ENCODE measurements at regions not wholly inside any gene's neighbourhood (a gene's known extent, or its start where the extent isn't known, plus 50 kb on each side); places are given as distances from the start of the nearest gene placed in this dataset.
A peak's percentile ranks its signal among the peaks of the same experiment; 100 is the strongest.

DNA sequence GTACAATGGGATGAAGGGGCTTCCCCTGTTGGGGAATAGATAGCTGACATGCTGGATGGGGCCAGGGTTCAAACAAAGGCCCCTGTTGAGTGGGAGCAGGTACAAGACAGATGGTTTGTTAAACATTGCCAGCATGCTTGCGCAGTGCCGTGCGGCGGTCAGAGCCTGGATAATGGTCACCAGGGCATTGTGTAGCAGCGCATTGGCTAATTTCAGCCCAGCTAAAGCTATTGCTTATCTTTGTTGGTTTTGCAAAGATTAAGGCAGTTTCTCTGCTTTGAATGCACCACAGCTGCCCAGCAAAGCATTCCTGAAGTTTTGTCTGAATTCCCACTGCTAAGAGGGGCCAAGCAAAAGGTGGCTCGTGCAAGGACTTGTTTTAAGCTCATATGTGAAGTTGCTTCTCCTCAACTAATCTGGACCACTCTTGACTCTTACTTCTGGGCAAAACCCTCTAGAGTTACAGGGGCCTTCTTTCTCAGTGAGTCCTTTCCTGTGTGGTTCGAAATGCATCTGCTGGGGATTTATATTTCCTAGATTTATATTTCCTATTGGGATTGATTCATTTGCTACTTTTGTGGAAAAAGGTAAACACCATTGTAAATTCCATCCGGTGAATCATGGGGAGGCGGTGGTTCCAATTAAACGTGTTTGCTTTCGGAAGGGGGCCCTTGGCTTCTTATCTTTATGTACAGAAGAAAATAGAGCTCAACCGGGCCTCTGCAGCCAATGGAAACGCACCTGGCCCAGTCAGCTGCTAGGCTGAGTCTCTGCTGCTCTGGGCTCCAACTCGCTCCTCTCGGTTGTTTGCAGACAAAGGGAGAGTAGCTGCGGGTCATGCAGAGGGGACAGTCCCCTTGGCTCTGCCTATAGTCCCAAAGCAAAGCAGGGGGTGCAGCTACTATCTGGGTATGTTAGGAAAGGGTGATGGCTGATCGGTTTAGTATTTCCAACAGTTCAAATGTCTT is 72.1 kb downstream of the FOXA2 start (continued):
- TF ChIP-seq, protein P1, sequence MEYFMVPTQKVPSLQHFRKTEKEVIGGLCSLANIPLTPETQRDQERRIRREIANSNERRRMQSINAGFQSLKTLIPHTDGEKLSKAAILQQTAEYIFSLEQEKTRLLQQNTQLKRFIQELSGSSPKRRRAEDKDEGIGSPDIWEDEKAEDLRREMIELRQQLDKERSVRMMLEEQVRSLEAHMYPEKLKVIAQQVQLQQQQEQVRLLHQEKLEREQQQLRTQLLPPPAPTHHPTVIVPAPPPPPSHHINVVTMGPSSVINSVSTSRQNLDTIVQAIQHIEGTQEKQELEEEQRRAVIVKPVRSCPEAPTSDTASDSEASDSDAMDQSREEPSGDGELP (CRISPR knock-in tag; IDR thresholded peaks at IDR 0.05; ENCODE audit: borderline replicate concordance): peak; percentile 67; the same call in 1 of the 2 replicates
- TF ChIP-seq HLTF (IDR thresholded peaks at IDR 0.05) (no peak), PTRF (tag; IDR thresholded peaks at IDR 0.05) (no peak), HDGF (IDR thresholded peaks at IDR 0.05) (no peak), PHF8 (IDR thresholded peaks at IDR 0.05; ENCODE audit: borderline replicate concordance, low read length) (no peak), ZNF445 (CRISPR knock-in tag; IDR thresholded peaks at IDR 0.05; ENCODE audit: low read depth) (no peak), FOSL1 (tag; conservative IDR thresholded peaks at IDR 0.05) (peak; percentile 42), LEF1 (IDR thresholded peaks at IDR 0.05) (0 out of 2 replicates have a peak, but pooled peaks have one; percentile 20), PHTF2 (CRISPR knock-in tag; IDR thresholded peaks at IDR 0.05) (no peak), ZNF75A (CRISPR knock-in tag; IDR thresholded peaks at IDR 0.05) (no peak), MAFF (IDR thresholded peaks at IDR 0.05; ENCODE audit: low read length) (no peak), ZC3H8 (IDR thresholded peaks at IDR 0.05) (no peak), ZNF561 (CRISPR knock-in tag; conservative IDR thresholded peaks at IDR 0.05) (no peak), COPS2 (conservative IDR thresholded peaks at IDR 0.05) (no peak), KLF1 (tag; IDR thresholded peaks at IDR 0.05) (no peak), ATF4 (CRISPR knock-in tag; IDR thresholded peaks at IDR 0.05) (no peak), NCOA4 (IDR thresholded peaks at IDR 0.05; ENCODE audit: partially characterized antibody) (no peak), FOXJ2 (tag; IDR thresholded peaks at IDR 0.05) (no peak), ARID3A (IDR thresholded peaks at IDR 0.05; ENCODE audit: borderline replicate concordance, low read depth, low read length) (0 out of 2 replicates have a peak, but pooled peaks have one; percentile 27), THAP12 (CRISPR knock-in tag; IDR thresholded peaks at IDR 0.05) (no peak), TAF15 (IDR thresholded peaks at IDR 0.05; ENCODE audit: low read depth, low read length) (no peak), CREB3 (tag; conservative IDR thresholded peaks at IDR 0.05; ENCODE audit: low read depth) (no peak)

All from K562 (cell line).